NCI-H510A treated with DMSO at 0.1 percent for 48 hours (cell line): ENCODE measurements at regions not wholly inside any gene's neighbourhood (a gene's known extent, or its start where the extent isn't known, plus 50 kb on each side); places are given as distances from the start of the nearest gene placed in this dataset.
A peak's percentile ranks its signal among the peaks of the same experiment; 100 is the strongest.
"Not testable (repeated sequence)": the region's sequence is repeated elsewhere in the genome, so short reads cannot be mapped to it uniquely, and the experiment has no call there.

Experiments used
- DNase-seq: peaks from one replicate; lab custom pipeline; 2025; lab: John Stamatoyannopoulos, UW

DNA sequence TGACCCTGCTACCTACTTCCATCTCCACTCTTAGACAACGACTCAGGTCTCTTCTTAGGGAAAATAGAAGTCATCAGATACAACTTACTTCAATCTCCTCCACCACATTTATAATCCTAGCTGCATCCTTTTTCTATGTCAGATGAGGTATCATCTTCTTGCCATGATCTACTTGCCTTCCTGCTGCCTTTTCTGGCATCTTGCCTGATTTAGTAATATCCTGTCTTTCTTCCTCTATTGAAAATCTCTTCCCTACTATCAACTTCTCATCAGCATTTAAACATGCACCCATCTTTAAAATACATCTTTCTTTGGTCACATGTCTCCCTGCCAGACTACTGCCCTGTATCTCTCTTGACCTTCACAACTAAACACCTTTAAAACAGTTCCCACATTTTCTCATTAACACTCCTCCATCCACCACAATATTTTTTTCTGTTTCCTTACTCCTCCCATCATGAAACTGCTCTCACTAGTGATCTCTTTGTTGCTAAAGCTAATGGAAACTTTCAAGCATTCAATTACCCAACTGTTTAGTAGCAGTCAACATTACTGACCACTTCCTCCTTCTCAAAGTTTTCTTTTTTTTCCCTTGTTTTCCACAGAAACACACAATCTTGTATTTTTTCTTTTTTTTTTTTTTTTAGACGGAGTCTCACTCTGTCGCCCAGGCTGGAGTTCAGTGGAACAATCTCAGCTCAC, 100.8 kb upstream of the CXorf66 start:
- no peak for DNase-seq

DNA sequence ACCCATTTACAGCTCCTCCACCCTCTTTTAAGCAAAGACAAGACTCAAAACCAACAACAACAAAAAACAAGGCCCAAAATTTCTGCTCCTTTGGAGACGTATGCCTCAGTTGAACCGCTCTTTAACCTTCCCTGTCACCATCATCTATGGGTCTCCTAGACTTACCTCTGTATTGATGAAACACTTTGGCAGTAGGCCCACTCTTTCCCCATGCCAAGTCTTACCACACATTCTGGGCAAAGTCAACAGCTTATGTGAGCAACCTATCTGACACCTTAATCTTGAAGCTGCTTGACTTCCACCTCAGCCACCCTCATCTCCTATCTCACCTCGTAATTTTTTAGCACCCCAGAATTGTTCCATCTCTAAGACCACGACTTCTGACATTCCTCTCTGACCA, 99.7 kb upstream of the CXorf66 start:
- no peak for DNase-seq

DNA sequence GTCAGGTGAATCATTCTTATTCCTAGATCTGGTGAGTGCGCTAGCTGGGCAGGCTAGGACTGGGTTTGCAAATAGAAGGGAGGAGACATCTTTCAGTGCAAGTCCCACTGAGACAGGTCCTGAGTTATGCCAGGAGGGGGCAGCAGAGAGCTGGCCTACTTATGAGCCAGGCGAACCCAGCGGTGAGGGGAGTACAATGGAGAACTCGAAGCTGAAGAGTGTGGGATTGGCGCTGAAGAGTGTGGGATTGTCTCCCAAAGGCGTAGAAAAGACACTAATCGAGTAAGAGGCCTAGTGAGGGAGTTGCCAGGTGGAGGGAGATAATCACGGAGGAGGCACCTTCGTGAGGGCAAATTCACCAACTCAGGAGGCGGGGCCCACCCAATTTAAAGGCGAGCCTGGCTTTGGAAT, 91.7 kb upstream of the CXorf66 start:
- DNase-seq, result peak; percentile 4

DNA sequence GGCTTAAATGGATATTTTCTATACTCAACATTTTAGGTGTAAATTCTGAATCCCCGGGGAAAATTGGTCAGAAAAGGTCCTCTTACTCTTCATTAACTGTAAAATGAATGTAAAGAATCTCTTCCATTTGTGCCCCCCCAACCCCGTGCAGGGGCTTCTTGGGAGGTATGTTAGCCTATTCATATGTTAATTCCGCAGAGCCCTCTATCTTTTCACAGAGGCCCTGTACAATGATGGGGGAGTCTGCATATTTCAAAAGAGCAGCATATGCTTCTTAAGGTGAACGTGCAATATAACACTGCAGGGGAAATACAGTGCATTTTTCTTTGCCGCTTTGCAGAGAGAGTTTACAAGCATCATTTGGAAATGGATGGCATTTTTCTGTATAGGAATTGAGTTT, 88.5 kb upstream of the CXorf66 start:
- no peak for DNase-seq

DNA sequence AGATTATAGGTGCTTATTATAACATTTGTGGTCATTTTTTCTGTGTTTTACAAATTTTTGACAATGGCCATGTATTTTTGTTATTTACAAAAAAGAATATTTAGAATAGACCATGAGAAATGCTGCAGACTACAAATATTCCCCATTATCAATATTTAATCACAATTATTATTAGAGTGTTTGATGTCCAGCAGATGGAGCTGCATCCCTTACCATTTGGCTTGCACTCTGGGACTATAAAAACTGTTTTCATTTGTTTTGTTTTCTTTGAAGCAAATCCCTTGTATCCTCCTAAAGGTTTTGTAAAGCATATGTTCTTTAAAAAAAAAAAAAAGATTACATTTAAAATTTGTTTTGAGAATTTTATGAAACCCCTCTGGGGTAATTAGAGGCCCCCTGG, 85.6 kb upstream of the CXorf66 start:
- DNase-seq, result no peak

DNA sequence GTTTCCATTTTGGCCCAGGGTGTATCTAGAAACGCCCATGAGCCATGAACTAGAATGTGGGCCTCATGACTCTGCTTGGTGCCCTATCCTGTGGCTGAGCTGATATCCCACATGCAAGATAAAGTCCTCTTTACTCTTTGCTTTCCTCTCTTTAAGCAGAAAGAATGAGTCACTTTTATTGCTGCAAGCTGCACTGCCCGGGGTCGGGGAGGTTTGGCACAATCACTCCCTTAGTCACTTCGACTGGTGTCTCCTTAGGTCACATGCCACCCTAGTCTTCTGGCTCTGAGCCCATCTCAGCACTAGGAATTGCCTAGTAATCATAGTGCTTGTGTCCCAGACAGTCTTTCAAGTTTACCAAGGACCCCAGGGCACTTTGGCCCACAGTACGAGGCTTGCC, 75.1 kb upstream of the CXorf66 start:
- DNase-seq, result no peak

DNA sequence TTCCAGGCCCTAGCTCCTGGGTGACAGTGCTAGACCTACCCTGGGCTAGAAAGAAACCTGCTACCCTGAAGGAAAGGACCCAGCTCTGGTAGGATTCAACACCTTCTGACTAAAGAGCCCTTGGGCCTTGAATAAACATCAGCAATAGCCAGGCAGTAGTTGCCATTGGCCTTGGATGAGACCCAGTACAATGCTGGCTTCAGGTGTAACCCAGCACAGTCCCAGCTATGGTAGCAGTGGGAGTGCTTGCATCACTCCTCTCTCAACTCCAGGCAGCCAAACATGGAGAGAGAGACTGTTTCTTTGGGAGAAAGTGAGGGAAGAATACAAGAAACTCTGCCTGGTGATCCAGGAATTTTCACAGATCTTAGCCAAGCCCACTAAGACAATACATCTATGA, 73.5 kb upstream of the CXorf66 start:
- no peak for DNase-seq

DNA sequence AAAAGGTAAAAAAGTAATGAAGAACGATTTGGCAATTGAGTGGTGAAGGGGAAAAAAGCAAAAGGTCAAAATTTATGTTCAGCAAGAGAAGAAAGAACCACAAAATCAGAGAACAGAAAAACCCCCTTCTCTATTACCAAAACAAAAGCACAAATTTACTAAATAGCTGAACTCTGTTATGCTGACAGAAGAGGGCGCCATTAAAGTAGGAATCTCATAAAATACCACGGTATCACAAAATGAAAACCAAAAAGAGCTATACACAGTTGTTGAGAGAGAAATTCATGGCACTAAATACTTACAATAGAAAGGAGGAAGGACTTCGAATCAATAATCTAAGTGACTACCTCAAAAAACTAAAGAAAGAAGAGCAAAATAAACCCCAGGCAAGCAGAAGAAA, 69.6 kb upstream of the CXorf66 start:
- no peak for DNase-seq

DNA sequence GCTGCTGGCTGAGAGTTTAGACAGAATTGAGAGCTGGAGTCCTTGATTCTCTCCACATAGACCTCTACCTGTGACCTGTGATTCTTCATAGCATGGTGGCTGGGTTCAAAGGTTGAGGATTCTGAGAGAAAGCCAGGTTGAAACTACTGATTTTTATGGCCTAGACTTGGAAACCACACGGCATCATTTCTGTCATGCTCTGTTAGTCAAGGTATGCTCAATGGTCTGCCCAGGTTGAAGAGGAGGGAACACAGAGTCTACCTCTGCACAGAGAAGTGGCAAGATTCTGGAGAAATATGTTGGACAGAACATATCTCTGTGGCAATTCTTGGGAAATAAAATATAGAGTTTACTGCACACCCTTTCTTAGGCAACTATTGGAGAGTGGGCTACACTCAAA, 57.2 kb upstream of the CXorf66 start:
- no peak for DNase-seq

DNA sequence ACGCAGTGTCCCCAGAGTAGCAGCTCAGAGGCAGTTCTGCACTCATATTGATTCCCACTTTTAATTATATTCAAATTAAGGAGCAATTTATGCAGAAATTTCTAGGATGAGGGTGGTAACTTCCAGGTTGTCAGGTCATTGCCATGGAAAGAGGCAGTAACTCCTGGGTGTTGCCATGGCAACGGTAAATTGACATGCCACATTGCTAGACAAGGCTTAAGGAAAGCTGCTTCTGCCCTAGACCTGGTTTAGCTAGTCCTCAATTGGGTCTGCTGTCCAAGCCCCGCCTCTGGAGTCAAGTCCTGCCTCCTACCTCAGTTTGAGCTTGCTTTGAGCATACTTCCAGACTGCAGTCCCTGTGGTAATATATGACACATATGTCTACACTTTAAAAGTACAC, 53.8 kb upstream of the CXorf66 start:
- DNase-seq, result not testable (repeated sequence)
